ENCODE measurements at regions not wholly inside any gene's neighbourhood (a gene's known extent, or its start where the extent isn't known, plus 50 kb on each side); places are given as distances from the start of the nearest gene placed in this dataset.

DNA sequence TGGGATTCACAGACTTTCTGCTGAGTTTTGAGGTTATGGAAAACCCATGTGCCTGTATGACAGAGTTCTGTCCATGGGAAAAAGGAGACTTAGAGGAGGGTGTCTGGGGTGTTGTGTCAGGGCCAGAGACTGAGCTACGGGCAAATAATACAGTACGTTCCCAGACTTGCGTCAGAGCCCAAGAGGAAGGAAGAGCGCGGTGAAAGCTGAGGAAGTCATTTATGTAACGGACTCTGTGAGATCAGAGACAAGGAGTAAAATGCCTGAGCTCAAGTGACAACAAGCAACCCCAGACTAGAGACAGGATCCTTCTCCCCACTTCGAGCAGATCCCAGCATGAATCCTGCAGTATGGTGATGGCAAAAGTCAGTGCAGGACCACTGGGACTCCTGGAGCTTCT, 368.6 kb upstream of the MCTP2 start:
- TF ChIP-seq, protein P1, sequence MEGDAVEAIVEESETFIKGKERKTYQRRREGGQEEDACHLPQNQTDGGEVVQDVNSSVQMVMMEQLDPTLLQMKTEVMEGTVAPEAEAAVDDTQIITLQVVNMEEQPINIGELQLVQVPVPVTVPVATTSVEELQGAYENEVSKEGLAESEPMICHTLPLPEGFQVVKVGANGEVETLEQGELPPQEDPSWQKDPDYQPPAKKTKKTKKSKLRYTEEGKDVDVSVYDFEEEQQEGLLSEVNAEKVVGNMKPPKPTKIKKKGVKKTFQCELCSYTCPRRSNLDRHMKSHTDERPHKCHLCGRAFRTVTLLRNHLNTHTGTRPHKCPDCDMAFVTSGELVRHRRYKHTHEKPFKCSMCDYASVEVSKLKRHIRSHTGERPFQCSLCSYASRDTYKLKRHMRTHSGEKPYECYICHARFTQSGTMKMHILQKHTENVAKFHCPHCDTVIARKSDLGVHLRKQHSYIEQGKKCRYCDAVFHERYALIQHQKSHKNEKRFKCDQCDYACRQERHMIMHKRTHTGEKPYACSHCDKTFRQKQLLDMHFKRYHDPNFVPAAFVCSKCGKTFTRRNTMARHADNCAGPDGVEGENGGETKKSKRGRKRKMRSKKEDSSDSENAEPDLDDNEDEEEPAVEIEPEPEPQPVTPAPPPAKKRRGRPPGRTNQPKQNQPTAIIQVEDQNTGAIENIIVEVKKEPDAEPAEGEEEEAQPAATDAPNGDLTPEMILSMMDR (IDR thresholded peaks at IDR 0.05), result no peak
- peak in 2 of 4 donors; percentile 37 to 46 for TF ChIP-seq POLR2A (IDR thresholded peaks at IDR 0.05)
